ENCODE measurements at regions not wholly inside any gene's neighbourhood (a gene's known extent, or its start where the extent isn't known, plus 50 kb on each side); places are given as distances from the start of the nearest gene placed in this dataset.
A peak's percentile ranks its signal among the peaks of the same experiment; 100 is the strongest.

DNA sequence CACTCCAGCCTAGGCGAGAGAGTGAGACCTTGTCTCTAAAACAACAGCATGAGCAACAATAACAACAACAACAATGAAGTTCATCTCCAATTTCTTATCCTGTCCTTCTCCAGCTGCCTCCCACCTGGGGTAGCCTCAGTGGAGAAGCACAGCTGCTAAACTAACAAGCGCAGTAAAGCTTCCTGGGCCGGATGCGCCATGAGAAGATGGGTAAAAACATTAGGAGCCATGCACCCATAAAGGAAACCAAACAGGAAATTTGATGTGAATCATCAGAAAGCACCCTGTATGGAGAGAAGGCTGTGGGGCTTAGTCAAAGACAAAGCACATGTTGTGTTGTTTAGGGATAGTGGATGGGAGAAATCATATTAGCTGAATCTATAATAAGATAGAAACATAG, 61.1 kb upstream of the CCN6 start:
- Histone ChIP-seq H3K4me3 (ENCODE audit: control insufficient read depth in 1 of 7, extremely low read depth in 1 of 7, insufficient read depth in 4 of 7, low read depth in 2 of 7, low read length in 6 of 7) (no peak overlapping the region), H3K27me3 (replicated peaks in 2 of 5; ENCODE audit: control insufficient read depth in 4 of 5, insufficient read depth in 5 of 5, low read length in 4 of 5) (no peaks in the 10 kb centered on the region), H3K36me3 (ENCODE audit: control insufficient read depth in 4 of 4, insufficient read depth in 4 of 4, low read length in 3 of 4) (no peaks in the 10 kb centered on the region), H3K27ac (ENCODE audit: insufficient read depth in 1 of 2, low read depth in 1 of 2, low read length in 2 of 2, poor library complexity in 1 of 2, severe bottlenecking in 2 of 2) (no peak overlapping the region), H3K4me1 (ENCODE audit: control extremely low read depth in 1 of 4, control insufficient read depth in 4 of 4, insufficient read depth in 4 of 4, low read length in 3 of 4) (peaks cover 0 to 11% (median 6%) of the 10 kb centered on the region in 4 experiments), H3K9me3 (ENCODE audit: control extremely low read depth in 1 of 5, control insufficient read depth in 4 of 5, insufficient read depth in 2 of 5, low read depth in 1 of 5, low read length in 4 of 5) (no peaks in the 10 kb centered on the region)
- POLR2A ChIA-PET = no interaction called here
- WGBS (ENCODE audit: insufficient coverage) = 48% methylated on average over 3 of the region's 4 CpGs
- DNase-seq = peak; percentile 25 to 56 (median 48)
- CTCF ChIA-PET = interaction anchor here (0.7 to 2.1 kb wide), 9 partner anchors 9 to 284 kb away, joined by 3 to 9 read pairs (median 4); no protein-coding TSS in a partner anchor

DNA sequence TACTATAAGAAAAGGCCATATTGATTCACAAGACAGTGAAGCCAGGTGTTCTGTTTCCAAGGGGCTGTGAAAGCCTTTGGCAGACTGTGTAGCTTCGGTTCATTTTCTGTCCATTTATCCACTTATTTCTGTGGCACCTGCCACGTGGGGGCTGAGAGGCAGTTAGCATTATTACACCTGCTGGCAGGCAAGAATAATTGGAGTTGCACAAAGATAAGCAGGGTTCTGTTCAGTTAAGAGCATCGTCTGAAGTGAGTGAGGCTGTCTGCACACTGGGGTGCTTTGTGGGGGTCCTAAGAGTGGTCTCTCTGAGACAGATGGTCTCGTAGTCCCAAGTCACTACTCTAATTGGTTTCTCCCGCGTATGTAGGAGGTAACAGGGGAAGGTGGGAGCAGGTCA, 60.6 kb upstream of the CCN6 start:
- Histone ChIP-seq H3K27ac (ENCODE audit: insufficient read depth in 1 of 2, low read depth in 1 of 2, low read length in 2 of 2, poor library complexity in 1 of 2, severe bottlenecking in 2 of 2) (no peak overlapping the region), H3K9me3 (ENCODE audit: control extremely low read depth in 1 of 5, control insufficient read depth in 4 of 5, insufficient read depth in 2 of 5, low read depth in 1 of 5, low read length in 4 of 5) (no peaks in the 10 kb centered on the region), H3K36me3 (ENCODE audit: control insufficient read depth in 4 of 4, insufficient read depth in 4 of 4, low read length in 3 of 4) (no peaks in the 10 kb centered on the region), H3K4me3 (ENCODE audit: control insufficient read depth in 1 of 7, extremely low read depth in 1 of 7, insufficient read depth in 4 of 7, low read depth in 2 of 7, low read length in 6 of 7) (no peak overlapping the region), H3K27me3 (replicated peaks in 2 of 5; ENCODE audit: control insufficient read depth in 4 of 5, insufficient read depth in 5 of 5, low read length in 4 of 5) (no peaks in the 10 kb centered on the region), H3K4me1 (ENCODE audit: control extremely low read depth in 1 of 4, control insufficient read depth in 4 of 4, insufficient read depth in 4 of 4, low read length in 3 of 4) (peaks cover 0 to 11% (median 6%) of the 10 kb centered on the region in 4 experiments)
- CTCF ChIA-PET = interaction anchor here (0.8 to 2.1 kb wide), 8 partner anchors 10 to 285 kb away, joined by 3 to 9 read pairs (median 4); no protein-coding TSS in a partner anchor
- peak in 1 of 3 donors; percentile 13 for DNase-seq
- POLR2A ChIA-PET = no interaction called here
- 94% methylated on average over 3 of the region's 6 CpGs for WGBS (ENCODE audit: insufficient coverage)

DNA sequence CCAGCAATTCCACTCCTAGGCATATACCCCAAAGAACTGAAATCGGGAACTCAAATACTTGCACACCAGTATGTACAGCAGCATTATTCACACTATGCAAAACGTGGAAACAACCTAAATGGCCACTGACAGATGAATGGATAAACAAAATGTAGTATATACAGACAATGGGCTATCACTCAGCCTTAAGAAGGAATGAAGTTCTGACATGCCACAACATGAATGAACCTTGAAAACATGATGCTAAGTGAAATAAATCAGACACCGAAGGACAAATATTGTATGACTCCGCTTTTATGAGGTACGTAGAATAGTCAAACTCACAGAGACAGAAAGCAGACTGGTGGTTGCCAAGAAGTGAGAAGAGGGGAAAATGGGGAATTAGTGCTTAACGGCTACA, 59.1 kb upstream of the CCN6 start:
- no peak for DNase-seq
- POLR2A ChIA-PET = no interaction called here

DNA sequence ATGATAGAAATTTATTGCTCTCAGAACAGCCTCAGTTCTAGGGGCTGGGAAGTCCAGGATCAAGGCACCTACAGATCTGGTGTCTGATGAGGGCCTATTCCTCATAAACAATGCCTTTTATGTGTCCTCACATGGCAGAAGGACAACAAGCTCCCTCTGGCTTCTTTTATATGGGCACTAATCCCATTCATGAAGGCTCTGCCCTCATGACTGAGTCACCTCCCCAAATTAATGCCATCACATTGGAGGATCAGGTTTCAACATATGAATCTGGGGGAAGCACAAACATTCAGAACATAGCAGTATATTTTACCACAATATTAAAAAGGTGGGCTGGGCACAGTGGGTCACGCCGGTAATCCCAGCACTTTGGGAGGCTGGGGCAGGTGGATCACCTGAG, 58.5 kb upstream of the CCN6 start:
- Histone ChIP-seq H3K27me3 (replicated peaks in 2 of 5; ENCODE audit: control insufficient read depth in 4 of 5, insufficient read depth in 5 of 5, low read length in 4 of 5) (peaks cover 0 to 2% (median 0%) of the 10 kb centered on the region in 5 experiments), H3K27ac (ENCODE audit: insufficient read depth in 1 of 2, low read depth in 1 of 2, low read length in 2 of 2, poor library complexity in 1 of 2, severe bottlenecking in 2 of 2) (no peak overlapping the region), H3K36me3 (ENCODE audit: control insufficient read depth in 4 of 4, insufficient read depth in 4 of 4, low read length in 3 of 4) (no peaks in the 10 kb centered on the region), H3K9me3 (ENCODE audit: control extremely low read depth in 1 of 5, control insufficient read depth in 4 of 5, insufficient read depth in 2 of 5, low read depth in 1 of 5, low read length in 4 of 5) (no peaks in the 10 kb centered on the region), H3K4me1 (ENCODE audit: control extremely low read depth in 1 of 4, control insufficient read depth in 4 of 4, insufficient read depth in 4 of 4, low read length in 3 of 4) (peaks cover 0 to 11% (median 6%) of the 10 kb centered on the region in 4 experiments), H3K4me3 (ENCODE audit: control insufficient read depth in 1 of 7, extremely low read depth in 1 of 7, insufficient read depth in 4 of 7, low read depth in 2 of 7, low read length in 6 of 7) (no peak overlapping the region)
- DNase-seq = no peak
- CTCF ChIA-PET = interaction anchor here (1.5 kb wide), 2 partner anchors 33 to 278 kb away, joined by 3 to 6 read pairs; no protein-coding TSS in a partner anchor
- POLR2A ChIA-PET = no interaction called here
- WGBS (ENCODE audit: insufficient coverage) = 100% methylated on average over 2 of the region's 2 CpGs

More for the DNA sequence above, 59.1 kb upstream of the CCN6 start:
- Histone ChIP-seq H3K9me3 (ENCODE audit: control extremely low read depth in 1 of 5, control insufficient read depth in 4 of 5, insufficient read depth in 2 of 5, low read depth in 1 of 5, low read length in 4 of 5) (no peaks in the 10 kb centered on the region), H3K4me3 (ENCODE audit: control insufficient read depth in 1 of 7, extremely low read depth in 1 of 7, insufficient read depth in 4 of 7, low read depth in 2 of 7, low read length in 6 of 7) (no peak overlapping the region), H3K4me1 (ENCODE audit: control extremely low read depth in 1 of 4, control insufficient read depth in 4 of 4, insufficient read depth in 4 of 4, low read length in 3 of 4) (peaks cover 0 to 11% (median 6%) of the 10 kb centered on the region in 4 experiments), H3K27ac (ENCODE audit: insufficient read depth in 1 of 2, low read depth in 1 of 2, low read length in 2 of 2, poor library complexity in 1 of 2, severe bottlenecking in 2 of 2) (no peak overlapping the region), H3K27me3 (replicated peaks in 2 of 5; ENCODE audit: control insufficient read depth in 4 of 5, insufficient read depth in 5 of 5, low read length in 4 of 5) (no peaks in the 10 kb centered on the region), H3K36me3 (ENCODE audit: control insufficient read depth in 4 of 4, insufficient read depth in 4 of 4, low read length in 3 of 4) (no peaks in the 10 kb centered on the region)
- CTCF ChIA-PET = no interaction called here
- WGBS (ENCODE audit: insufficient coverage) = 95% methylated on average over 4 of the region's 6 CpGs

DNA sequence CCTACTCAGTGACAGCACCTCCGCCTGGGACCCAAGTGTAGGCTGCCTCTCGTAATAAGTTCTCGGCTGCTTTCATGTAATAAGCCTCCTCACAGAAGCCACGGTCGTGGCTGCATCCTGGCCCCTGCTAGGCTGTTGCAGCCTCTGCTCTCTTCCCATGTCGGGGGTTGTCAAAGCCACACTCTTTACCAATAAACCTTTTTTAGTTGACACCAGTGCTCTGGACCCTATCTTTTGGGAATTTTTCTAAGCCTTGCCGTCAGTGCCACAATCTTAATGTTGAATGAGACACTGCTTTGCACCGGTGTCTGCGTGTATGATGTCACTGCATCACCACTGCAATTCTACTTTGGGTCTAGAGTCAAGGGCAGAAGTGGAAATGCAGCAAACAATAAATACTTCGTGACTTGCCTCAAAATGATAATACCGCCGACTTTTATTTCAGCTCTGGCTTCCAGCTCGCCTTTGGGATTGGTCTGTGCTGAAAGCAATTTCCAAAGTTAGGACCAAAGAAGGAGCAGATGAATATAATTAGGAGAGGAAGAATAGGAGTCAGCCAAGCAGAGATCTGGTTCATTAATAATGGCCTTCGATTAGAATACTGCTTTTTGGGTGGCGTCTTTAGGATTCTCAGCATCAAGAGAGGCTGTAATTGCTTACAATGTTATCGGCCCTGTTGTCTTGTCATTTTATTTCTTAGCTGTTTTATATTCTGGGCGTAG, 57.6 kb upstream of the CCN6 start:
- H3K4me3 ChIP-seq (ENCODE audit: control insufficient read depth in 1 of 7, extremely low read depth in 1 of 7, insufficient read depth in 4 of 7, low read depth in 2 of 7, low read length in 6 of 7) = no peak overlapping the region
- peaks cover 0 to under 1% (median 0%) of the 10 kb centered on the region in 5 experiments for H3K9me3 ChIP-seq (ENCODE audit: control extremely low read depth in 1 of 5, control insufficient read depth in 4 of 5, insufficient read depth in 2 of 5, low read depth in 1 of 5, low read length in 4 of 5)
- CTCF ChIA-PET = interaction anchor here (0.8 to 3.7 kb wide), 9 partner anchors 11 to 287 kb away, joined by 3 to 22 read pairs (median 3); no protein-coding TSS in a partner anchor
- POLR2A ChIA-PET = no interaction called here
- H3K27ac ChIP-seq (ENCODE audit: insufficient read depth in 1 of 2, low read depth in 1 of 2, low read length in 2 of 2, poor library complexity in 1 of 2, severe bottlenecking in 2 of 2) = no peak overlapping the region
- H3K27me3 ChIP-seq (replicated peaks in 2 of 5; ENCODE audit: control insufficient read depth in 4 of 5, insufficient read depth in 5 of 5, low read length in 4 of 5) = peaks cover 0 to 3% (median 0%) of the 10 kb centered on the region in 5 experiments
- DNase-seq = no peak
- H3K36me3 ChIP-seq (ENCODE audit: control insufficient read depth in 4 of 4, insufficient read depth in 4 of 4, low read length in 3 of 4) = no peaks in the 10 kb centered on the region
- 96% methylated on average over 11 of the region's 17 CpGs for WGBS (ENCODE audit: insufficient coverage)
- H3K4me1 ChIP-seq (ENCODE audit: control extremely low read depth in 1 of 4, control insufficient read depth in 4 of 4, insufficient read depth in 4 of 4, low read length in 3 of 4) = peaks cover 0 to 11% (median 6%) of the 10 kb centered on the region in 4 experiments

DNA sequence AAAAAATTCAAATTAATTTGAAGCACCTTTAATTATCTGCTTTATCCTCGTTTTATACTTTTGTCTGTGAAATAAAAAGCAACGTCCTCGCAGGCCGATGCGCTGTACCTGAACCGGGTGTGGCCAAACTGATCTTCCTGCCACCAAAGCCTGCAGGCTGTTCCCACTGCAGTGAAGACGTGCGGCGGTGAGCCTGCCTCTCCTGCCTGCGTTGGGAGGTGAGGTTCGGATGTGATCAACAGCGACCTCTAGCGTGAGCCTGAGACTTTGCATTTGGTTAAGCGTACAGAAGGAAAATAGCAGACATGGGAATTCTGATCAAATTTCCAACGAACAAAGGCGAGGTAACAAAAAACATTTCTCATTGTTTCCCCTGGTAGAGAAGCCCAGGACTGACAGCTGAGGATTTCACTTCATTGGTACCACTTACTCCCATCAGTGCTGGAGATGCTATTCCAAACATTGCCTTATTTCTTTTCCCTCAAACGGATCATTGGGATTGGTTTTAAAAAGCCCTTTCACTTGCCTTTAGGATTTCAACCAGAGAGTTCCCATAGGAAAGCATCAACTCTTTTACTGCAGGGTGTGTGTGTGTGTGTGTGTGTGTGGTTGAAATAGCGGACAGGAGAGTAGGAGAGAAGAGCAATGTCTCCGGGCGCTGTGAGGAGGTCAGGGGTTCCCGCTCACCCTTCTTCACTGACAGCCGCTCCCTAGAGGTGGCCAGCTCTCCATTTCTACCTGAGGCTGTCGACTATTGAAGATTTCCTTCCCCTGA, 56.6 kb upstream of the CCN6 start:
- WGBS (ENCODE audit: insufficient coverage) = 29% methylated on average over 22 of the region's 23 CpGs
- Histone ChIP-seq H3K9me3 (ENCODE audit: control extremely low read depth in 1 of 5, control insufficient read depth in 4 of 5, insufficient read depth in 2 of 5, low read depth in 1 of 5, low read length in 4 of 5) (peaks cover 0 to 3% (median 1%) of the 10 kb centered on the region in 5 experiments), H3K4me1 (ENCODE audit: control extremely low read depth in 1 of 4, control insufficient read depth in 4 of 4, insufficient read depth in 4 of 4, low read length in 3 of 4) (peaks cover 0 to 11% (median 6%) of the 10 kb centered on the region in 4 experiments), H3K27me3 (replicated peaks in 2 of 5; ENCODE audit: control insufficient read depth in 4 of 5, insufficient read depth in 5 of 5, low read length in 4 of 5) (peaks cover 0 to 3% (median 0%) of the 10 kb centered on the region in 5 experiments), H3K36me3 (ENCODE audit: control insufficient read depth in 4 of 4, insufficient read depth in 4 of 4, low read length in 3 of 4) (no peaks in the 10 kb centered on the region), H3K4me3 (ENCODE audit: control insufficient read depth in 1 of 7, extremely low read depth in 1 of 7, insufficient read depth in 4 of 7, low read depth in 2 of 7, low read length in 6 of 7) (peak overlapping the region in 2 of 7 experiments; percentile 32 to 54), H3K27ac (ENCODE audit: insufficient read depth in 1 of 2, low read depth in 1 of 2, low read length in 2 of 2, poor library complexity in 1 of 2, severe bottlenecking in 2 of 2) (no peak overlapping the region)
- DNase-seq = peak; percentile 75 to 80 (median 78)
- CTCF ChIA-PET = interaction anchor here (0.8 to 3.7 kb wide), 12 partner anchors 10 to 288 kb away, joined by 3 to 22 read pairs (median 4); no protein-coding TSS in a partner anchor
- POLR2A ChIA-PET = no interaction called here
